ENCODE measurements at regions not wholly inside any gene's neighbourhood (a gene's known extent, or its start where the extent isn't known, plus 50 kb on each side); places are given as distances from the start of the nearest gene placed in this dataset.

- BruUV-seq (replicated peaks): no TSS peak
- CTCF ChIA-PET: no interaction called here
- no peak for ATAC-seq
- Histone ChIP-seq H3K9me3 (ENCODE audit: control insufficient read depth, insufficient read depth, low read depth, low read length) (no peaks in the 10 kb centered on the region), H3K36me3 (ENCODE audit: control insufficient read depth, insufficient read depth, low read length) (no peaks in the 10 kb centered on the region), H3K4me3 (ENCODE audit: low read depth in 2 of 2, low read length in 2 of 2) (no peak overlapping the region), H3K4me1 (ENCODE audit: control insufficient read depth, insufficient read depth, low read length) (no peaks in the 10 kb centered on the region), H3K27ac (ENCODE audit: low read length) (no peak overlapping the region), H3K27me3 (ENCODE audit: control insufficient read depth, insufficient read depth, low read length) (no peaks in the 10 kb centered on the region)
- intact Hi-C loops (cut with micrococcal nuclease; ENCODE audit: unreplicated experiment) (no loop called here), in situ Hi-C loops (cut with HindIII; ENCODE audit: low pct_unique_long_range_greater_than_20kb, low sequenced_read_pairs) (no loop called here)
- DNase-seq (ENCODE audit: low read depth, low spot score): no peak
- TF ChIP-seq TCF7L2 (IDR thresholded peaks at IDR 0.05; ENCODE audit: low read depth, low read length) (no peak), POLR2AphosphoS5 (IDR thresholded peaks at IDR 0.05; ENCODE audit: low read depth, low read length) (no peak), SIN3A (IDR thresholded peaks at IDR 0.05; ENCODE audit: borderline replicate concordance, insufficient read depth, low read depth, low read length) (no peak), CTCF (IDR thresholded peaks at IDR 0.05) (no peak), REST (IDR thresholded peaks at IDR 0.05; ENCODE audit: insufficient read depth in 1 of 2, low read depth in 2 of 2, low read length in 1 of 2) (no peak)
- POLR2A ChIA-PET: interaction anchor here (0.7 kb wide), 1 partner anchor 26 kb away, joined by 3 read pairs; no protein-coding TSS in a partner anchor
Measured at GRCh38 chr6:102571236-102571908, 1177.9 kb downstream of the GRIK2 start.

GRCh38 chr6:102562713-102563112 is 1169.2 kb downstream of the GRIK2 start:
- intact Hi-C loops (cut with micrococcal nuclease; ENCODE audit: unreplicated experiment): no loop called here
- CTCF ChIA-PET: no interaction called here
- H3K27ac ChIP-seq (ENCODE audit: low read length): no peak overlapping the region
- no peak overlapping the region for H3K4me3 ChIP-seq (ENCODE audit: low read depth in 2 of 2, low read length in 2 of 2)
- TF ChIP-seq SIN3A (IDR thresholded peaks at IDR 0.05; ENCODE audit: borderline replicate concordance, insufficient read depth, low read depth, low read length) (no peak), CTCF (IDR thresholded peaks at IDR 0.05) (no peak), TCF7L2 (IDR thresholded peaks at IDR 0.05; ENCODE audit: low read depth, low read length) (no peak), POLR2AphosphoS5 (IDR thresholded peaks at IDR 0.05; ENCODE audit: low read depth, low read length) (no peak), REST (IDR thresholded peaks at IDR 0.05; ENCODE audit: insufficient read depth in 1 of 2, low read depth in 2 of 2, low read length in 1 of 2) (no peak)
- ATAC-seq (no peak), DNase-seq (ENCODE audit: low read depth, low spot score) (no peak)
- in situ Hi-C loops (cut with HindIII; ENCODE audit: low pct_unique_long_range_greater_than_20kb, low sequenced_read_pairs): no loop called here
- H3K27me3 ChIP-seq (ENCODE audit: control insufficient read depth, insufficient read depth, low read length): no peaks in the 10 kb centered on the region
- no TSS peak for BruUV-seq (replicated peaks)
- H3K4me1 ChIP-seq (ENCODE audit: control insufficient read depth, insufficient read depth, low read length): no peaks in the 10 kb centered on the region
- H3K9me3 ChIP-seq (ENCODE audit: control insufficient read depth, insufficient read depth, low read depth, low read length): no peaks in the 10 kb centered on the region
- H3K36me3 ChIP-seq (ENCODE audit: control insufficient read depth, insufficient read depth, low read length): no peaks in the 10 kb centered on the region
- POLR2A ChIA-PET: no interaction called here

Measured in Panc1 (cell line).